NCI-H460 (cell line): ENCODE measurements at regions not wholly inside any gene's neighbourhood (a gene's known extent, or its start where the extent isn't known, plus 50 kb on each side); places are given as distances from the start of the nearest gene placed in this dataset.

ENCODE experiments used
- DNase-seq: peaks from one replicate; pipeline ENCODE4 v3.0.0-alpha.2; 2016; ENCODE audit warnings: low read depth; ENCODE audit errors: extremely low read depth

DNA sequence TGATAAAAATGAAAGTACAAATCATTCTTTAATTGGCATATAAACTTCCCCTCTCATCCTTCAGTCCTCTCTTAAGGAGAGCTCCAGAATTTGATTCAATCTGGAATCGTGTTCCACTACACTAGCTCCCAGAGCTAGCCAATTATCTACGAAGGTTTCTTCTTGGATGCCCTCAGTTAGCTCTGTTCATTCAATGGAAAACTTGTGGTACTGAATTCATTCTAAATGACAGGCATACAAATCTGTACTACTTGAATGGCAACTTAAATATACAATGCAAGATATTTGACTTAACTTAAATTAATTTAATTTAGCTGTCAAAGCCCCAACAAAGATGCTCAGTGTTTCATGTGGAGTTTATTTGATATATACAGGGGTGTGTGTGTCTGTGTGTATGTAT lies 1474.2 kb upstream of the CELF4 start:
- no peak for DNase-seq

DNA sequence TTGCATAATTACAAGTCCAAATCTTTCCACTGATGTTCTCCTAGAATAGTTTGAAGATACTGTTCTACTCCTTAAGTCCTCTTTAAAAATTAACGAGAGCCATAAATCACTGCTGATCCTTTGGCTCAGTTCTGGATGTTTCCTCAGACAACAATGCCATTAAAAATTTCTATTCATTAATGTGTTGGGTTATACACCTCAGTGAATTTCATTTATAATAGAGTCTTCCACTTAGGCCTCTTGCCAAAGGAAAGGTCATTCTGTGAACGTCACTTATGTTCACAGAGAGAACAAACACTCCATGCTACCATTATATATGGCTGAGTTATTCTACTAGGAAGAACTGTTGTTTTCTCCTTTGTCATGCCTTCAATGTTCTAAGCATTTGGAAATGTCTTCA lies 1472.3 kb upstream of the CELF4 start:
- no peak for DNase-seq

DNA sequence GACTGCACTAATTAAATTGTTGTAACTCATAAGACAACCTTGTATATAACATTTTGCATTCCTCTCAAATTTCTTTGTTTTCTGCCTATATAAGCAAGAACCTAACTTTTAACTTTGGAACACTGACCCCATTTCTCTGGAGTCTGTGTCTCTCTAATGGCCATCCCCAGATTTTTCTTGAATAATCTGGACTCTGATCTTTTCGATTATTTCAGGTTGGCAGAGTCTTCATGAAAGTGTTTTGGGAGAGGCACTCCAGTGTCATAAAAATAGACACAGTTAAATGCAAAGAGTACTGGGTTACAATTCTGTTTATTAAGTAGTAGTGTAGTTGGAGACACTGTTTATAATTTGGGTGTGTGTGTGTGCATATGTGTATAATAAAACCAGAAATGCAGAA lies 1467.7 kb upstream of the CELF4 start:
- DNase-seq = no peak

DNA sequence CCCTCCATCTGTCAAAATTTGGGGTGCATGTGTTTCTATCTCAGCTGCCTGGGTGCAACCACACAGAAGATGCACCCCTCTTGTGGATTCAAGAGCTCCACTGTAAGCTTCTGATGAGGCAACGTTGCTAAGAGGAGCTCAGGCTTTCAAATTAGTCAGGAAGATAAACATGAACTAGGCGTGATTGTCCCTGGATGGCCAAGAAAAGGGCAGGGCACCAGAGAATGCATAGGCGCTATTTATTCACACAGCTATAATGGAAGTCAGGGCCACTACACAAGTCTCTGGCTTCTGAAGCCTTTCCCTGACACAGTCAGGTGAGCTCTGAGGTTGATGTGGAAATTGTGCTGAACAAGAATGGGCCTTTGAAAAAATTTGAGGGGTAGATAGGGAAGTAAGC lies 1466.0 kb upstream of the CELF4 start:
- DNase-seq = no peak

DNA sequence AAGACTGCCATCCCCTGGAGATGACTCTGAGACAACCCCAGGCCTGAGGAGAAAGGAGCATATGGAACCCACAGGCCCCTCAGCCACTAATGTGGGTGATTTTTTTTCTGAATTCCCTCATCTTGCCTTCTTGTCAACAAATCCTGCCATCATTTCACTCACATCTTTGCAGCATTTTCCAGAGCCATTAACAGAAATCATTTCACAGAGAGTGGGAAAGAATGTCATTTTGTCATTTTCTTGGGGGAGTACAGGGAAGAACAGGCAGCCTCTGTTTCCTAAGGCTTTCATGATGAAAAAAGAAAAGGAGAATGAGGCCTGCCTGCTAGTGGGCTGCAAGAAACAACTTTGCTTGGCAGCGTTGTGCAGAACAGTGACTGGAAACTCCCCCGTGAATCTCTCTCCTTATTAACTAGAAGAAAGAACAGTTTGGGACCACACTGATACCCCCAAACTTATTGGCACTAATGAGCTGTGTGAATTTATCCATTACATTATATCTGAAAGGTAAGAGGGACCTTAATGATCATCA lies 1464.6 kb upstream of the CELF4 start:
- no peak for DNase-seq

GRCh38 chr18:39025531-39025930 lies 1459.9 kb upstream of the CELF4 start:
- DNase-seq = no peak

DNA sequence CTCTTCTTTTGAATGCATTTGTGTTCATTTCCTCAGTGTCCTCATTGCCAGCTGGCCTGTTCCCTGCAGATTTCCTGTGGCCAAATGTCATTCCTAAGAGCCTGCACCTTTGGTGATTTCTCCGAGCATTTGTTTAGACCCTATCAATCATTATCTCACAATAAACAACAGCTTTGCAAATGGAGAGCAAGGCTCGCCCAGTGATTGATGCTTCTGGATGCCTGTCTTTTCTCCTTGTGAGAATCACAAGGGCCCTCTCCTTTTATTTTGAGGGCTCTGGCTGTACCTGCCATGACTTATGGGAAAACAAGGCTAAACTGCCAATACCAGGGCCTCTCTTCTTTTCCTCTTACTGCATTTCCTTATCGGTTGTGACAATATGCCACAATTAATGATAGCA lies 1454.4 kb upstream of the CELF4 start:
- DNase-seq = no peak

- no peak for DNase-seq
Observed at GRCh38 chr18:39007031-39007902, 1441.7 kb upstream of the CELF4 start.

DNA sequence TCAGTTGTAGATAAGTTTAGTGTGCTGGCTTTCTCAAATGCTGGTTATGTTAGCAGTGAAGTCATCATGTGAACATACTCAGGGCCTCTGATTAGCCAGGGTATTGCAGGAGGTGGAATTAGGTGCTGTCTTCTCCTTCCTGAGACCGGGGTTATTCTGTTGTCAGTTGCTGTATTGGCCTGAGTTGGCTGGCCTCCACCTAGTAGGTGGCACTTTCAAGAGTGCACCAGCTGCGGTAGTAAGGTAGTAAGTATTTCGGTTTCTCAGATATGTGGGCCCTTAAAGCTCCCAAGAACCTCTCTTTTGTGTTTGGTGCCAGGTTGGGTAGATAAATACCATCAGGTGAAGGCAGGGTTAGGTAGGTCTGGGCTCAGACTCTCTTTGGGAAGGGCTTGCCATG lies 1430.5 kb upstream of the CELF4 start:
- no peak for DNase-seq

- DNase-seq = no peak
Observed at GRCh38 chr18:38993342-38993741, 1427.7 kb upstream of the CELF4 start.

GRCh38 chr18:38984968-38985367 lies 1419.4 kb upstream of the CELF4 start:
- no peak for DNase-seq

DNA sequence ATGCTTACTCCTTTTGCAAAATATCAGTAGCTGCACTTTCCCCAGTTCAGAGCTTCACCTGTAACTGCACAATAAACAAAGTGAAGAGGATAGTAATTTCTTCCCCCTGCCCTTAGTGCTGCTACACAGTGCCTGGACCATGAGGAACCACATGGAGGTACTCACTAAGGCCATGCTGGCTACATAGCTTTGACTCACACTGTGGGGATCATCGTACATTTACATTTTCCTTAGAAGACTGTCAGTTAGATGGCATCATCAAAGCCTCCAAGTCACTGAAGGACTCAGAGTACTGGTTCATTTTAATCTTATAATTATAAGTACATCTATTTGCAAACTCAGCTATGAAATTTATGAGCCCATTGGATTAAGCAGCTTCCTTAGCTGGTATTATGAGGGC lies 1416.5 kb upstream of the CELF4 start:
- DNase-seq = no peak

- DNase-seq = no peak
Observed at GRCh38 chr18:38981389-38981788, 1415.8 kb upstream of the CELF4 start.

GRCh38 chr18:38980420-38980819 lies 1414.8 kb upstream of the CELF4 start:
- DNase-seq = no peak

DNA sequence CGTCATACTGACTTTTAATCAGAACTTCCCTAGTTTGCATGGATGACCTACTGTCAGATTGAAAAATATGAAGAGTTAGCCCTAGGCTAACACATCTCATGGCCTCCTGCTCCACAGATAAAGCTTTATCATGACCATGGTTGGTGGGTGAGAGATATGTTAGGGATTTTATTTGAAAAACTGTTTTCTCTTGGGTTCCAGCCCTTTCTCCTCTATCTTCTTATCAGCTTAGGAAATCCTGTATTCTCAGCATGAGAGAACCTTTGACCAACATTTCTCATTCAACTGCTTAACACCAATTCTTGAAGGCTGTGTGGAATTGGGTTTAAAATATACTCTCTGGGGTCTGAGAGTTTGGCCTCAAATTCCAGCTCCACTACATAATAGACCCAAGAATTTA lies 1407.0 kb upstream of the CELF4 start:
- no peak for DNase-seq

DNA sequence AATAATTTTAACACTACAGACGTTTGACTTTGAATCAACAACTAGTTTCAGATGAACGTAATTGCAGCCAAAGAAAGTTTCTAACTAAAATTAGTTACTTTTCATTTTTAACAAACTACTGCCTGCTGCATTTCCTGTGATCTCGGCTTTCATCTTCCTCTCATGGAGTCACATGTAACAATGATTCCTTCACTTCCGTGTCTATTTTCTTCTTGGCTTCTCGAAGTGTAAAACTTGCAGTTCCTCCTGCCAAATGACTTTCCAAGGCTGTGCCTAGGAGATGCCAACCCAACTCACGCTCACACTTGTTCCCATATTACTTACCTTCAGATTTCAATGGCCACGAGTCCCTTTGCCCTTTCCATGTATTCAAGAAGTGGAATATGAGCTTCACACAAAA lies 1406.3 kb upstream of the CELF4 start:
- DNase-seq = no peak

DNA sequence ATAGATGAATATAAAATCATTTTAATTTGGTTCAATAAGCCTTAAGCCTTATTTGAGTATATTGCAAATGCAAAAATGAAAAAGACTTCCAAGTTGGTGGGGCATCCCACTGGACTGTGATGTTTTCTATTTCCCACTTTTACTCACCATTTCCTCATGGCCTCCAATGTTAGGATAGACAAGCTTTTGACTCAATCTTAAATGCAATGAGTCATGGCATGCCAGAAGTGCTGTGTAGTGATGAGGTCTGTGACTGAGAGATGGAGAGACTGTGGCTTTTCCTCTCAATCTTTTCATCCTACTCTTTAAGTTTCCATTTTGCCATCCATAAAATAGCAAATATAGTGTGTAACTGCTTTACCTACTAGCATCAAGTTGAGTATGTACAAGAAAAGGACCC lies 1401.2 kb upstream of the CELF4 start:
- DNase-seq = no peak

- DNase-seq = no peak
Observed at GRCh38 chr18:38963943-38964660, 1398.5 kb upstream of the CELF4 start.

- no peak for DNase-seq
Observed at GRCh38 chr18:38961880-38962279, 1396.3 kb upstream of the CELF4 start.

- no peak for DNase-seq
Observed at GRCh38 chr18:38957736-38958135, 1392.1 kb upstream of the CELF4 start.

- no peak for DNase-seq
Observed at GRCh38 chr18:38956068-38956467, 1390.5 kb upstream of the CELF4 start.

- DNase-seq = no peak
Observed at GRCh38 chr18:38951633-38952032, 1386.0 kb upstream of the CELF4 start.
